ENCODE measurements at regions not wholly inside any gene's neighbourhood (a gene's known extent, or its start where the extent isn't known, plus 50 kb on each side); places are given as distances from the start of the nearest gene placed in this dataset.

DNA sequence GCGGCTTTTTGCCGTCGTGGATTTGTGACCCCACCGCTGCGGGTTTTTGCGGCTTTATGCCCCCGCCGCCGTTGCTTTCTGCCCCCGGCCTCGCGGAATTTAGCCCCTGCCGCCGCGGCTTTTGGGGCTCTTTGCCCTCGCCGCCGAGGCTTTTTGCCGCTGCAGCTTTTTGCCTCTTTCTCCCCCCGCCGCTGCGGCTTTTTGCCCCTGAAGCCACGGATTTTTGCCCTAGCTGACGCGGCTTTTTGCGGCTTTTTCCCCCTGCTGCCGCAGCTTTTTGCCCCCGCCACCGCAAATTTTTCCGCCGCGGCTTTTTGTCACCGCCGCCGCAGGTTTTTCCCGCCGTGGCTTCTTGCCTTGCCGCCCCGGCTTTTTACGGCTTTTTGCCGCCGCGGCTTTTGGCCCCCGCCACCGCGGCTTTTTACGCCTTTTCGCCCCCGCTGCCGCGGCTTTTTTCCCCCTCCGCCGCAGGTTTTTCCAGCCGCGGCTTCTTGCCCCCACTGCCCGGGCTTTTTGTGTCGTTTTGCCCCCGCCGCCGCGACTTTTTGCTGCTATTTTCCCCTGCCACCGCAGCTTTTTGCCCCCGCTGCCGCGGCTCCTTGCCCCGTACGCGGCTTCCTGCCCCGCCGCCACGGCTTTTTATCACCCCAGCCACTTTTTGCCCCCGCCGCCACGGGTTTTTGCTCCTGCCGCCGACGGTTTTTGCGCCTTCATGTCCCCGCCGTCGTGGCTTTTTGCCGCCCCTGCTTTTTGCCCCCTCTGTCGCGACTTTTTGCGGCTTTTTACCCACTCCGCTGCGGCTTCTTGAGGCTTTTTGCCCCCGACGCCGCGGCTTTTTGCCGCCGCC, 3933.6 kb downstream of the SRGAP2C start:
- no peaks in the 10 kb centered on the region for H3K79me2 ChIP-seq (ENCODE audit: control insufficient read depth in 1 of 2, insufficient read depth in 2 of 2, low read length in 2 of 2)
- no peaks in the 10 kb centered on the region for H3K79me1 ChIP-seq (ENCODE audit: low read depth, low read length)
- no peak overlapping the region for H4K91ac ChIP-seq (replicated peaks; ENCODE audit: insufficient read length, low read length)
- no peak overlapping the region for H2BK20ac ChIP-seq (ENCODE audit: low read length)
- H2BK120ac ChIP-seq (replicated peaks; ENCODE audit: low read depth, low read length), result no peak overlapping the region
- POLR2A ChIA-PET (ENCODE audit: partially characterized antibody), result no interaction called here
- no peak for FAIRE-seq
- H3K27me3 ChIP-seq (replicated peaks in 1 of 4; ENCODE audit: control insufficient read depth in 3 of 4, extremely low read depth in 1 of 4, insufficient read depth in 3 of 4, low read length in 3 of 4), result no peaks in the 10 kb centered on the region
- no peak overlapping the region for H3K4me3 ChIP-seq (ENCODE audit: extremely low read depth in 1 of 4, insufficient read depth in 2 of 4, low read depth in 3 of 4, low read length in 4 of 4)
- no peak overlapping the region for H2AFZ ChIP-seq (ENCODE audit: low read length)
- H2BK15ac ChIP-seq (ENCODE audit: low read length), result no peak overlapping the region
- H3K36me3 ChIP-seq (ENCODE audit: control insufficient read depth in 2 of 4, insufficient read depth in 4 of 4, low read length in 3 of 4), result no peaks in the 10 kb centered on the region
- H3K9me3 ChIP-seq (ENCODE audit: insufficient read depth in 2 of 2, low read depth in 1 of 2, low read length in 1 of 2), result peaks cover 5 to 43% of the 10 kb centered on the region in 2 experiments; a peak in 3 of 4 replicates
- CTCF ChIA-PET (ENCODE audit: partially characterized antibody), result no interaction called here
- no peaks in the 10 kb centered on the region for H4K20me1 ChIP-seq (replicated peaks in 1 of 2; ENCODE audit: control insufficient read depth in 1 of 2, insufficient read depth in 2 of 2, low read length in 2 of 2)
- no peak overlapping the region for H3K4ac ChIP-seq (replicated peaks; ENCODE audit: insufficient read length, low read depth, low read length)
- no peak overlapping the region for H3K18ac ChIP-seq (ENCODE audit: extremely low read depth, low read length)
- no peak overlapping the region for H3K23ac ChIP-seq (ENCODE audit: insufficient read length)
- H3K23me2 ChIP-seq (ENCODE audit: low read depth, low read length), result no peaks in the 10 kb centered on the region
- no peak overlapping the region for H3K27ac ChIP-seq (ENCODE audit: low read depth, low read length)
- H2BK5ac ChIP-seq (ENCODE audit: low read depth, low read length), result no peak overlapping the region
- no peak overlapping the region for H3K4me2 ChIP-seq (ENCODE audit: insufficient read depth in 1 of 2, low read depth in 2 of 2, low read length in 2 of 2)
- no peak overlapping the region for H3K9ac ChIP-seq (replicated peaks in 1 of 4; ENCODE audit: extremely low read depth in 1 of 4, low read depth in 3 of 4, low read length in 3 of 4)
- no peak overlapping the region for H3K14ac ChIP-seq (ENCODE audit: insufficient read length)
- no peak overlapping the region for H4K8ac ChIP-seq (ENCODE audit: extremely low read depth, insufficient read depth, low read length)
- DNase-seq (ENCODE audit: low read depth in 1 of 2, low spot score in 2 of 2), result no peak
- H2AK5ac ChIP-seq (ENCODE audit: low read depth, low read length), result no peak overlapping the region
- no peak overlapping the region for H2BK12ac ChIP-seq (ENCODE audit: low read depth, low read length)
- H4K5ac ChIP-seq (ENCODE audit: insufficient read length, low read depth, low read length), result no peak overlapping the region
- H3K4me1 ChIP-seq (replicated peaks in 1 of 4; ENCODE audit: control insufficient read depth in 3 of 4, insufficient read depth in 4 of 4, low read length in 3 of 4), result no peaks in the 10 kb centered on the region
- WGBS, 2 experiments (ENCODE audit: extremely low coverage in 1 of 2, insufficient coverage in 1 of 2, insufficient read length in 1 of 2, insufficient replicate concordance in 2 of 2, low coverage in 1 of 2, low lambda C conversion rate in 2 of 2, missing lambda C conversion rate in 1 of 2), result 92% methylated on average over 34 of the region's 93 CpGs; no CpG with 5 or more reads in 1 of the 2 experiments
- H3K56ac ChIP-seq (replicated peaks; ENCODE audit: insufficient read length, low read depth, low read length), result no peak overlapping the region
- TF ChIP-seq, protein P1, sequence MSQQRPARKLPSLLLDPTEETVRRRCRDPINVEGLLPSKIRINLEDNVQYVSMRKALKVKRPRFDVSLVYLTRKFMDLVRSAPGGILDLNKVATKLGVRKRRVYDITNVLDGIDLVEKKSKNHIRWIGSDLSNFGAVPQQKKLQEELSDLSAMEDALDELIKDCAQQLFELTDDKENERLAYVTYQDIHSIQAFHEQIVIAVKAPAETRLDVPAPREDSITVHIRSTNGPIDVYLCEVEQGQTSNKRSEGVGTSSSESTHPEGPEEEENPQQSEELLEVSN (IDR thresholded peaks at IDR 0.05), result no peak
- TF ChIP-seq CHD1 (IDR thresholded peaks at IDR 0.05; ENCODE audit: low read depth, low read length), result no peak
- TF ChIP-seq HDAC2 (IDR thresholded peaks at IDR 0.05; ENCODE audit: borderline replicate concordance in 1 of 2, low read depth in 2 of 2, low read length in 2 of 2), result no peak
- no peak for TF ChIP-seq PHF8 (conservative IDR thresholded peaks at IDR 0.05; ENCODE audit: low read depth, low read length)
- no peak for TF ChIP-seq SAP30 (IDR thresholded peaks at IDR 0.05; ENCODE audit: insufficient read depth, insufficient replicate concordance, low read length)
- TF ChIP-seq CTBP2 (IDR thresholded peaks at IDR 0.05; ENCODE audit: borderline replicate concordance, insufficient read depth, insufficient read length, low read length), result no peak
- TF ChIP-seq MAFK (IDR thresholded peaks at IDR 0.05; ENCODE audit: low read depth, low read length), result no peak
- no peak for TF ChIP-seq ATF3 (IDR thresholded peaks at IDR 0.05; ENCODE audit: insufficient read depth, low read depth, low read length)
- no peak for TF ChIP-seq SRF (IDR thresholded peaks at IDR 0.05; ENCODE audit: low read depth, low read length)
- no peak for TF ChIP-seq SP1 (IDR thresholded peaks at IDR 0.05; ENCODE audit: low read depth, low read length)
- TF ChIP-seq YY1 (IDR thresholded peaks at IDR 0.05; ENCODE audit: low read depth, low read length), result no peak

All from H1 (cell line).